Fibroblast of lung (primary cell): ENCODE measurements at regions not wholly inside any gene's neighbourhood (a gene's known extent, or its start where the extent isn't known, plus 50 kb on each side); places are given as distances from the start of the nearest gene placed in this dataset.

Experiments
- CTCF ChIP-seq, 2 donors: IDR thresholded peaks in 1 of 2; conservative IDR thresholded peaks in 1 of 2; 1 replicate in 1 of 2; 2 replicates in 1 of 2; pipeline ENCODE4 v1.5.1; 2011 to 2012; ENCODE audit warnings: low read length in 2 of 2, control low read depth in 1 of 2, inconsistent platforms in 1 of 2, low read depth in 1 of 2, mild to moderate bottlenecking in 1 of 2
- EZH2 ChIP-seq: IDR thresholded peaks from 2 replicates; pipeline ENCODE4 v1.5.1; 2012; ENCODE audit warnings: low read length, control low read depth, mild to moderate bottlenecking; ENCODE audit errors: missing control alignments

- no peak for TF ChIP-seq CTCF (conservative IDR thresholded peaks at IDR 0.05 in 1 of 2, IDR thresholded peaks at IDR 0.05 in 1 of 2; ENCODE audit: low read depth in 1 of 2, low read length in 2 of 2)
- TF ChIP-seq EZH2, result no peak
These were observed 798.0 kb upstream of the MGAT4C start for GRCh38 chr12:87054226-87054625.
